ENCODE measurements at regions not wholly inside any gene's neighbourhood (a gene's known extent, or its start where the extent isn't known, plus 50 kb on each side); places are given as distances from the start of the nearest gene placed in this dataset.

DNA sequence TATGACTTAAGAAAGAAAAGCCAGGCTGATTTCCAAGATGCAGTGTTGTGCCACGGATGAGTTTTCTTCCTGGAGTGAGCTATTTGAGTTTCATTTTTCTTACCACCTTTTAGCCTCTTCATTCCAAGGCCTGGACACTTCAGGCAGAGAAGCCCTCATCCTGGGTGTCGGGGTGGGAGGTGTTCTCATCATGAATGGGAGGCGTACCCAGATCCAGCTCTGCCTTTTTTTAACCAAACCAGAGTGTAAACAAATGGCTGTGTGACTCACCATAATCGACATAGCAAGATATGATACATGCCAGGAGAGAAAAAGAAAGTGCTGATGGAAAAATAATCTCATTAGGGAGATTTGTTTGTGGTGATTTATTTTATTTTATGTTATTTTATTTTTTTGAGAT lies 79.9 kb downstream of the ARF6 start:
- TF ChIP-seq HMGXB4 (CRISPR knock-in tag; IDR thresholded peaks at IDR 0.05) (no peak), CTCF (IDR thresholded peaks at IDR 0.05) (no peak), ZNF281 (CRISPR knock-in tag; IDR thresholded peaks at IDR 0.05) (no peak), USF2 (CRISPR knock-in tag; IDR thresholded peaks at IDR 0.05) (no peak), CREM (CRISPR knock-in tag; IDR thresholded peaks at IDR 0.05) (no peak), KAT7 (CRISPR knock-in tag; IDR thresholded peaks at IDR 0.05; ENCODE audit: borderline replicate concordance) (no peak), IRF2 (CRISPR knock-in tag; IDR thresholded peaks at IDR 0.05; ENCODE audit: borderline replicate concordance, low read depth) (no peak), PRRX2 (CRISPR knock-in tag; IDR thresholded peaks at IDR 0.05) (no peak), ZNF317 (CRISPR knock-in tag; IDR thresholded peaks at IDR 0.05; ENCODE audit: borderline replicate concordance, low read depth) (no peak), NR3C1 (CRISPR knock-in tag; conservative IDR thresholded peaks at IDR 0.05; ENCODE audit: low read depth) (no peak)
- TF ChIP-seq, protein P1, sequence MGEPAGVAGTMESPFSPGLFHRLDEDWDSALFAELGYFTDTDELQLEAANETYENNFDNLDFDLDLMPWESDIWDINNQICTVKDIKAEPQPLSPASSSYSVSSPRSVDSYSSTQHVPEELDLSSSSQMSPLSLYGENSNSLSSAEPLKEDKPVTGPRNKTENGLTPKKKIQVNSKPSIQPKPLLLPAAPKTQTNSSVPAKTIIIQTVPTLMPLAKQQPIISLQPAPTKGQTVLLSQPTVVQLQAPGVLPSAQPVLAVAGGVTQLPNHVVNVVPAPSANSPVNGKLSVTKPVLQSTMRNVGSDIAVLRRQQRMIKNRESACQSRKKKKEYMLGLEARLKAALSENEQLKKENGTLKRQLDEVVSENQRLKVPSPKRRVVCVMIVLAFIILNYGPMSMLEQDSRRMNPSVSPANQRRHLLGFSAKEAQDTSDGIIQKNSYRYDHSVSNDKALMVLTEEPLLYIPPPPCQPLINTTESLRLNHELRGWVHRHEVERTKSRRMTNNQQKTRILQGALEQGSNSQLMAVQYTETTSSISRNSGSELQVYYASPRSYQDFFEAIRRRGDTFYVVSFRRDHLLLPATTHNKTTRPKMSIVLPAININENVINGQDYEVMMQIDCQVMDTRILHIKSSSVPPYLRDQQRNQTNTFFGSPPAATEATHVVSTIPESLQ (CRISPR knock-in tag; IDR thresholded peaks at IDR 0.05), result no peak
- TF ChIP-seq, protein P2, sequence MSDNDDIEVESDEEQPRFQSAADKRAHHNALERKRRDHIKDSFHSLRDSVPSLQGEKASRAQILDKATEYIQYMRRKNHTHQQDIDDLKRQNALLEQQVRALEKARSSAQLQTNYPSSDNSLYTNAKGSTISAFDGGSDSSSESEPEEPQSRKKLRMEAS (CRISPR knock-in tag; IDR thresholded peaks at IDR 0.05), result no peak
- TF ChIP-seq, protein P3, sequence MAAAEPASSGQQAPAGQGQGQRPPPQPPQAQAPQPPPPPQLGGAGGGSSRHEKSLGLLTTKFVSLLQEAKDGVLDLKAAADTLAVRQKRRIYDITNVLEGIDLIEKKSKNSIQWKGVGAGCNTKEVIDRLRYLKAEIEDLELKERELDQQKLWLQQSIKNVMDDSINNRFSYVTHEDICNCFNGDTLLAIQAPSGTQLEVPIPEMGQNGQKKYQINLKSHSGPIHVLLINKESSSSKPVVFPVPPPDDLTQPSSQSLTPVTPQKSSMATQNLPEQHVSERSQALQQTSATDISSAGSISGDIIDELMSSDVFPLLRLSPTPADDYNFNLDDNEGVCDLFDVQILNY (CRISPR knock-in tag; IDR thresholded peaks at IDR 0.05), result no peak
